Endothelial cell of umbilical vein (primary cell): ENCODE measurements at regions not wholly inside any gene's neighbourhood (a gene's known extent, or its start where the extent isn't known, plus 50 kb on each side); places are given as distances from the start of the nearest gene placed in this dataset.

Source experiments
- BruUV-seq: library from RNA; stranded (reverse); fragments of 400-500 nt; replicated peaks from 2 replicates; lab custom pipeline; 2021; lab: Mats Ljungman, UMichigan
- CTCF ChIA-PET: fragments of 300-600, 350-600 bp; sonication (Branson Sonifier 250); formaldehyde crosslinking; loops from one replicate; lab custom pipeline; 2021; ENCODE audit warnings: antibody characterized with exemption, inconsistent platforms; lab: Charles Lee
- POLR2A ChIA-PET: fragments of 300-600, 350-600 bp; sonication (Branson Sonifier 250); formaldehyde crosslinking; loops from one replicate; lab custom pipeline; 2021; ENCODE audit warnings: antibody characterized with exemption, inconsistent platforms; lab: Charles Lee
- DNase-seq: peaks from one replicate; pipeline ENCODE4 v3.0.0-alpha.2; 2011; ENCODE audit warnings: low read depth, low spot score
- FAIRE-seq: peaks from 2 replicates; lab custom pipeline; 2011; peaks lifted over from hg19 to GRCh38; lab: Jason Lieb, UNC
- H2AFZ ChIP-seq: 2 replicates; pipeline ENCODE4 v1.6.0; 2012; ENCODE audit warnings: low read depth, low read length, control low read depth, inconsistent platforms
- H3K27ac ChIP-seq: 2 replicates; pipeline ENCODE4 v1.5.1; 2011; ENCODE audit warnings: low read depth, mild to moderate bottlenecking, control low read depth, low read length, moderate library complexity; ENCODE audit not compliant: insufficient read depth
- H3K27me3 ChIP-seq, 2 experiments: 2 replicates each; pipeline versions ENCODE4 v1.6.0 to v1.6.1; 2011; ENCODE audit warnings: low read length in 2 of 2, mixed read lengths in 1 of 2; ENCODE audit not compliant: control insufficient read depth in 2 of 2, insufficient read depth in 2 of 2
- H3K36me3 ChIP-seq, 2 experiments: 2 replicates in 1 of 2; 3 replicates in 1 of 2; pipeline ENCODE4 v1.5.1; 2011; ENCODE audit warnings: low read length in 2 of 2, mild to moderate bottlenecking in 1 of 2, moderate library complexity in 1 of 2; ENCODE audit not compliant: control insufficient read depth in 2 of 2, insufficient read depth in 2 of 2; ENCODE audit errors: extremely low read depth in 1 of 2
- H3K4me1 ChIP-seq: 3 replicates; pipeline ENCODE4 v1.5.1; 2011; ENCODE audit warnings: mild to moderate bottlenecking, low read length; ENCODE audit not compliant: control insufficient read depth, insufficient read depth; ENCODE audit errors: extremely low read depth
- H3K4me2 ChIP-seq: 2 replicates; pipeline ENCODE4 v1.6.1; 2011; ENCODE audit warnings: low read length, control low read depth, mixed read lengths; ENCODE audit not compliant: insufficient read depth
- H3K4me3 ChIP-seq, 3 experiments: fragments of 200-600 bp in 1 of 3; sonication (generic), shearing (Covaris generic) in 1 of 3; replicated peaks in 1 of 3; 2 replicates each; pipeline ENCODE4 v1.5.1; 2011 to 2016; ENCODE audit warnings: control low read depth in 3 of 3, low read length in 3 of 3, mild to moderate bottlenecking in 2 of 3, inconsistent platforms in 1 of 3, low read depth in 1 of 3, moderate library complexity in 1 of 3; ENCODE audit not compliant: insufficient read depth in 1 of 3
- H3K79me2 ChIP-seq: 2 replicates; pipeline ENCODE4 v1.6.0; 2012; ENCODE audit warnings: low read length, inconsistent platforms; ENCODE audit not compliant: control insufficient read depth, insufficient read depth
- H3K9ac ChIP-seq: replicated peaks from 2 replicates; pipeline ENCODE3; 2011; ENCODE audit warnings: low read length, control low read depth; ENCODE audit not compliant: insufficient read depth; ENCODE audit errors: extremely low read depth
- H3K9me1 ChIP-seq: replicated peaks from 3 replicates; pipeline ENCODE4 v1.6.0; 2011; ENCODE audit warnings: mild to moderate bottlenecking, low read length; ENCODE audit not compliant: control insufficient read depth, insufficient read depth; ENCODE audit errors: extremely low read depth
- H3K9me3 ChIP-seq: replicated peaks from 2 replicates; pipeline ENCODE4 v1.5.1; 2012; ENCODE audit warnings: low read length, inconsistent platforms; ENCODE audit not compliant: control insufficient read depth, insufficient read depth
- H4K20me1 ChIP-seq: replicated peaks from 2 replicates; pipeline ENCODE3; 2011; ENCODE audit warnings: mild to moderate bottlenecking, low read length; ENCODE audit not compliant: control insufficient read depth, insufficient read depth; ENCODE audit errors: extremely low read depth
- EZH2 ChIP-seq: IDR thresholded peaks from 2 replicates; pipeline ENCODE4 v1.6.1; 2012; ENCODE audit warnings: borderline replicate concordance, low read depth, mild to moderate bottlenecking, moderate library complexity, low read length, inconsistent platforms; ENCODE audit not compliant: severe bottlenecking
- GATA2 ChIP-seq: IDR thresholded peaks from 2 replicates; pipeline ENCODE4 v1.7.0; 2011; ENCODE audit warnings: low read depth, mild to moderate bottlenecking, moderate library complexity, mixed read lengths, low read length; ENCODE audit not compliant: insufficient read length, insufficient read depth
- POLR2A ChIP-seq: IDR thresholded peaks from 2 replicates; pipeline ENCODE4 v1.6.1; 2012; ENCODE audit warnings: low read depth, mild to moderate bottlenecking, control low read depth, low read length
- POLR2AphosphoS5 ChIP-seq: IDR thresholded peaks from 2 replicates; pipeline ENCODE4 v1.6.1; 2012; ENCODE audit warnings: low read depth, mild to moderate bottlenecking, control low read depth, low read length, moderate library complexity; ENCODE audit not compliant: insufficient read depth
- dilution Hi-C: fragments of 300-500 bp; cut with MboI; formaldehyde crosslinking; loops from one replicate; pipeline ENCODE4 v1.15.0; 2019; ENCODE audit warnings: low sequenced_read_pairs; ENCODE audit not compliant: extremely low pct_ligation_motif_present
- intact Hi-C: fragments of 100-400 bp; cut with micrococcal nuclease; formaldehyde crosslinking; loops from one replicate; pipeline ENCODE4 v1.10.0; 2022
- TF ChIP-seq, protein P1 (sequence below), 2 donors: IDR thresholded peaks; 1 replicate in 1 of 2; 2 replicates in 1 of 2; pipeline ENCODE4 v1.5.1; 2011; ENCODE audit warnings: low read length in 2 of 2, mild to moderate bottlenecking in 2 of 2, moderate library complexity in 2 of 2, control low read depth in 1 of 2, inconsistent platforms in 1 of 2, low read depth in 1 of 2; ENCODE audit not compliant: insufficient read depth in 1 of 2; ENCODE audit errors: extremely low read depth in 1 of 2

DNA sequence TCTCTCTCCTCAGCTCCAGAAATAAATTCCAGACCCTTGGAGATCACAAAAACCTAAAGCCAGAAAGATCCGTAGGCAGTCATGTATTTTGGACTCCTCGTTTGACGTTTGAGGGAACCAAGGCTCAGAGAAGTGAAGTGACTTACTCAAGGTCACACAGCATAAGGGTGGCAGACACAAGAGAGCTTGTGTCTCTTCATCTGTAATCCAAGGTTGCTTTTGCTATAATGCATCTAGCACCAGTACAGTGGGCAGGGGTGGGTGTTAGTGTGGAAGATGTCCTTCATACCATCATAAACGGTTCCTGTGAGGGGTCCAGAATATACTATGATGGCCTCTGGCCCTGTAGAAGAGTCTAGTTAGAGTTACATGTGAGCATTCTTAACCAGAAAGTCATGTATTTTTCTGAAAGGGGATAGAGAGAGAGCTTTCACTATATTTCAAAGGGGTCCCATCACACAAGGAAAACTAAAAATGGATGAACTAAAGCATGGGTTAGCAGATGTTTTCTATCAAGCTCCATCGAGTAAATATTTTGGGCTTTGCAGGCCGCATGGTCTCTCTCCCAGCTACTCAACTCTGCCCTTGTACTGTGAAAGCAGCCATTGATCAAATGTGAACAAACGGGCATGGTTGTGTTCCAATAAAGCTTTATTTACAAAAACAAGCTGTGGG lies 144.9 kb downstream of the TOMM20 start:
- ChIA-PET POLR2A (interaction anchor here (0.7 kb wide), 1 partner anchor 380 kb away, joined by 8 read pairs; no protein-coding TSS in a partner anchor), CTCF (interaction anchor here (0.7 to 1.2 kb wide), 3 partner anchors 13 to 100 kb away, joined by 3 to 5 read pairs (median 4); no protein-coding TSS in a partner anchor)
- H3K9me1 ChIP-seq: no peaks in the 10 kb centered on the region
- H3K4me3 ChIP-seq: no peak overlapping the region
- no peaks in the 10 kb centered on the region for H3K27me3 ChIP-seq
- intact Hi-C loops: loop anchor here (1.0 kb wide), 2 partner anchors 373 to 383 kb away; partner anchors contain the start of gene IRF2BP2
- dilution Hi-C loops: loop anchor here (25.0 kb wide), 1 partner anchor 371 kb away; the partner anchor contains the start of gene IRF2BP2
- no peak for TF ChIP-seq GATA2
- no peak for TF ChIP-seq EZH2
- no peak for TF ChIP-seq POLR2AphosphoS5
- TF ChIP-seq, protein P1, sequence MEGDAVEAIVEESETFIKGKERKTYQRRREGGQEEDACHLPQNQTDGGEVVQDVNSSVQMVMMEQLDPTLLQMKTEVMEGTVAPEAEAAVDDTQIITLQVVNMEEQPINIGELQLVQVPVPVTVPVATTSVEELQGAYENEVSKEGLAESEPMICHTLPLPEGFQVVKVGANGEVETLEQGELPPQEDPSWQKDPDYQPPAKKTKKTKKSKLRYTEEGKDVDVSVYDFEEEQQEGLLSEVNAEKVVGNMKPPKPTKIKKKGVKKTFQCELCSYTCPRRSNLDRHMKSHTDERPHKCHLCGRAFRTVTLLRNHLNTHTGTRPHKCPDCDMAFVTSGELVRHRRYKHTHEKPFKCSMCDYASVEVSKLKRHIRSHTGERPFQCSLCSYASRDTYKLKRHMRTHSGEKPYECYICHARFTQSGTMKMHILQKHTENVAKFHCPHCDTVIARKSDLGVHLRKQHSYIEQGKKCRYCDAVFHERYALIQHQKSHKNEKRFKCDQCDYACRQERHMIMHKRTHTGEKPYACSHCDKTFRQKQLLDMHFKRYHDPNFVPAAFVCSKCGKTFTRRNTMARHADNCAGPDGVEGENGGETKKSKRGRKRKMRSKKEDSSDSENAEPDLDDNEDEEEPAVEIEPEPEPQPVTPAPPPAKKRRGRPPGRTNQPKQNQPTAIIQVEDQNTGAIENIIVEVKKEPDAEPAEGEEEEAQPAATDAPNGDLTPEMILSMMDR (IDR thresholded peaks at IDR 0.05; ENCODE audit: extremely low read depth in 1 of 2, insufficient read depth in 1 of 2, low read depth in 1 of 2, low read length in 2 of 2): no peak
- no peak for TF ChIP-seq POLR2A
- FAIRE-seq (no peak), DNase-seq (no peak)
- H2AFZ ChIP-seq: no peak overlapping the region
- no peaks in the 10 kb centered on the region for H3K9me3 ChIP-seq
- BruUV-seq: no TSS peak
- no peaks in the 10 kb centered on the region for H3K36me3 ChIP-seq
- peaks cover 78% of the 10 kb centered on the region for H3K4me1 ChIP-seq
- H3K4me2 ChIP-seq: peak overlapping the region; percentile 14
- H3K79me2 ChIP-seq: no peaks in the 10 kb centered on the region
- H3K27ac ChIP-seq: peak overlapping the region; percentile 100
- no peaks in the 10 kb centered on the region for H4K20me1 ChIP-seq
- peak overlapping the region; percentile 78 for H3K9ac ChIP-seq
